Cardiac septum (tissue), 1 donor: ENCODE measurements at regions not wholly inside any gene's neighbourhood (a gene's known extent, or its start where the extent isn't known, plus 50 kb on each side); places are given as distances from the start of the nearest gene placed in this dataset.
A peak's percentile ranks its signal among the peaks of the same experiment; 100 is the strongest.

Source experiments
- DNase-seq: peaks from one replicate; pipeline ENCODE4 v3.0.0-alpha.2; 2020; ENCODE audit warnings: low spot score
- intact Hi-C: fragments of 100-400 bp; cut with DNase I; formaldehyde crosslinking; loops from one replicate; pipeline ENCODE4 v1.14.0; 2022
- donor health status: DM: no; HTN: no; CAD: no.

DNA sequence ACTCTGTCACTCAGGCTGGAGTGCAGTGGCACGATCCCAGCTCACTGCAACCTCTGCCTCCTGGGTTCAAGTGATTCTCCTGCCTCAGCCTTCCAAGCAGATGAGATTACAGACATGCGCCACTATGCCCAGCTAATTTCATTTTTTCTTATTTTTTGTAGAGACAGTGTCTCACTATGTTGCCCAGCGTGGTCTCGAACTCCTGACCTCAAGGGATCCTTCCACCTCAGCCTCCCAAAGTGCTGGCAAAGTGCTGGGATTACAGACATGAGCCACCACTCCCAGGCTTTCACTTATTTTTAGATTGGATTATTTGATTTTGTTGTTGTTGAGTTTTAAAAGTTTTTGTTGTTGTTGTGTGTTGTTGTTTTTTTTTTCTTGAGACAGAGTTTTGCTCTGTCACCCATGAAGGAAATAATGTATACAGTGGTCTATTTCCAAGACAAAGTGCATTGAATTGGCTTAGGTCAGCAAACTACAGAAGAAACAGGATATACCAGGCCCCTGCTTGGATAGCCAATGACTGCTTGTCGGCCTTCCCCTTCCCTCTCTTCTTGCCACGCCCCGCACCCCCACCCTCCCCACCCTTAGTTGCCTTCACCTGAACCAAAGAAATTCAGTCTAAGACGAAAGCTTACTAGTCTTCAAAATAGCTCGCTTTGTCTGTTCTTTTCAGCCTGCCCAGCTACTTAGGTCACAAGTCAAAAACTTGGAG lies 91.8 kb upstream of the CLDN5 start:
- intact Hi-C loops, result no loop called here
- no peak for DNase-seq

DNA sequence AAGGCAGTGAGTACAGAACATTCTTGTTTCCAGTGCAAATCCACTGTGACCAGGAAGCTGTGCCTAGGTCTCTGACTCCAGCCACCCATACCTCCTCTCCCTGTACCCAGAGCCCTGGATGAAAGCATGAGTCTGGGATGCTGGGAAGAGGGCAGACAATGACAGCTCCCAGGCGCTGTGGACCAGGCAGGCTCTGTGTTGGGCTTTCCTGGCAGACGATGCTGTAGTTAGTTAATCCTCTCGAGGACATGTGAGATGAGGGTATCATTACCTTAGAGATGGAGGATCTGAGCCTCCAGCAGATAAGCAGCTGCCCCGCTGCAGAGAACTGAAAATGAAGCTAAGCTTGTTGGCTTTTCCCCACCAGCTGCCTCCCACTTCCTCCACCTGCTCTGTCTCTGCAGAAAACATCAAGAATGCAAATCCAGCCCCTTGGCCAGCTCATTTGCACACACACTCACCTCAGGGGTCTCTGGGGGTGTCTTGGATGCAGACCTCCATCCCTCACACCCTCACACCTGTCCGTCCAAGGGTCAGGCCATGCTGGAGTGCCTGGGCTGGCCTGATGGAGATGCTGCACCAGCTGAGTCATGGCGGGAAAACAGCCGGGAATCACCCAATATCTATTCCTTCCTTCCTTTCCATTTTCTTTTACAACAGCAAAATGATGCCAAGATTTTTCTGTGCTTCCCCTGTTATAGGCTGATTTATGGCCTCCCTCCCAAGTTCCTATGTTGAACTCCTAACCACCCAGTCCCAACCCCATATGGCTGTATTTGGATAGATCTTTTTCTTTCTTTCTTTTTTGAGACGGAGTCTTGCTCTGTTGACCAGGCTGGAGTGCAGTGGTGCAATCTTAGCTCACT lies 94.9 kb upstream of the SEPTIN5 start:
- intact Hi-C loops, result no loop called here
- DNase-seq, result no peak

GRCh38 chr22:19620742-19621371 lies 93.4 kb upstream of the SEPTIN5 start:
- intact Hi-C loops, result no loop called here

GRCh38 chr22:19621373-19622060 lies 92.8 kb upstream of the SEPTIN5 start:
- no peak for DNase-seq
- intact Hi-C loops, result no loop called here

More at GRCh38 chr22:19620742-19621371, 93.4 kb upstream of the SEPTIN5 start:
- no peak for DNase-seq

- no peak for DNase-seq
- intact Hi-C loops, result no loop called here
These were observed 92.3 kb upstream of the SEPTIN5 start for GRCh38 chr22:19622061-19622441.

DNA sequence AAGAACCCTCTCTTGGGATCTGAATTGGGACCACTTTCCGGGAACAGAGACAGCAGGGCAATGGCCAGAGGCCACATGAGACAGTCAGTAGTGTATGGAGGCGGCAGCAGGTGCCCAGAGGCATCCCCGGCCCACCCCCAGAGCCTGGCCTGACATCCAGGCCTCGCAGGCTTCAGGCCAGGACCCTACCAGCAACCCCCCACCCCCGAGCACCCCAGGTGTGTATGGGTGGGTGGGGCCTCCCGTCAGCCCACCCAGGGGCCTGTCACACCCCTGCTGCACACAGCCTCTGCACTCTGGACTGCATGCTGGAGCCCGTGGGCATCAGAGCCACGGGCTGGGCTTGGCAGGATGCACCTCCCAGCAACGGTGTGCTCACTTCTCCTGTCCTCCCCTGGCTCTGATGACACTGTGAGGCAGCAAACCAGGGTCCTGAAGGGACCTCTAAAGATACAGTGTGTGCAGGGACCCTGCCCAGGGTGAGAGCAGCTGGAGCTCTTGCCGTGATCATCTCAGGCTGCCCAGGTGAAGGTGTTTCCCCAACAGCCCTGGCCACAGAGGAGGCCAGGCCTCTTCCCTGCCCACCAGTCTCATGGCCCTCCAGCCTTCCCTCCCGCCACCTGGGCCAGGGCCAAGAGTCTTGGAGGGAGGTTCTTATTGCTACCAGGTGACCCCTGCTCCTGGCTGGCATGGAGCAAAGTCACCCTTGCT lies 88.8 kb upstream of the SEPTIN5 start:
- intact Hi-C loops, result no loop called here

DNA sequence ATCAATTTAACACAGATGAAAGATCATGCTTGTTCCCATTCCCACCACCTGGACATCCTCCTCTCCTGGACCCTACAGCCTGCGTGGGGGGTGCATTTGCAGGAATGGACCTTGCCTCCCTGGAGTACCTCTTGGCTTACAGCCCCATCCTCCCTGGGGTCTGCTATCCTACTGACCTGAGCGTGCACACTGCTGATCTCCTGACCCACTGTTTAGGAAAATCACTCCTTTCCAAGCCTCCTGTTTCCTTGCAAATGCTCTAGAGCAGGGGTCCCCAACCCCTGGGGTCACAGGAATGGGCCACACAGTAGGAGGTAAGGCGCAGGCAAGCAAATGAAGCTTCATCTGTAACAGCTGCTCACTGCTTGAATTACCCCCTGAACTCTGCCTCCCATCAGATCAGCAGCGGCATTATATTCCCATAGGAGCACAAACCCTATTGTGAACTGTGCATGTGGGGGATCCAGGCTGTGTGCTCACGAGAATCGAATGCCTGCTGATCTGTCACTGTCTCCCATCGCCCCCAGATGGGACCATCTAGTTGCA lies 88.2 kb upstream of the SEPTIN5 start:
- intact Hi-C loops, result no loop called here
- DNase-seq, result no peak

More for the DNA sequence above, 88.8 kb upstream of the SEPTIN5 start:
- no peak for DNase-seq

DNA sequence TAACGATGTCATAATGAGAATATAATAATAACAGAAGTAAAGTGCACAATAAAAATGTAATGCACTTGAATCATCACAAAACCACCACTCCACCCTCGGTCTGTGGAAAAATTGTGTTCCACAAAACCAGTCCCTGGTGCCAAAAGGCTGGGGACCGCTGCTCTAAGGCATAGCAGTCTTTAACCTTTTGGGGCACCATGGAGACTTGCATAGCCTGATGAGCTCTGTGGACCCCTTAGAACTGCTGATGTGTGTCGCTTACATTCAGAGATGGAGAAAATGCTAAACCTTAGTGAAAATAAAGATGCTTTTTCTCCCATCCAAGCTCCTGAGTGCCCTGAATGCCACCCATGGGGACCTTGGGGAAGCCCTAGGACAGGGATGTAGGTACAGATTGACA lies 87.6 kb upstream of the SEPTIN5 start:
- intact Hi-C loops, result no loop called here
- no peak for DNase-seq

DNA sequence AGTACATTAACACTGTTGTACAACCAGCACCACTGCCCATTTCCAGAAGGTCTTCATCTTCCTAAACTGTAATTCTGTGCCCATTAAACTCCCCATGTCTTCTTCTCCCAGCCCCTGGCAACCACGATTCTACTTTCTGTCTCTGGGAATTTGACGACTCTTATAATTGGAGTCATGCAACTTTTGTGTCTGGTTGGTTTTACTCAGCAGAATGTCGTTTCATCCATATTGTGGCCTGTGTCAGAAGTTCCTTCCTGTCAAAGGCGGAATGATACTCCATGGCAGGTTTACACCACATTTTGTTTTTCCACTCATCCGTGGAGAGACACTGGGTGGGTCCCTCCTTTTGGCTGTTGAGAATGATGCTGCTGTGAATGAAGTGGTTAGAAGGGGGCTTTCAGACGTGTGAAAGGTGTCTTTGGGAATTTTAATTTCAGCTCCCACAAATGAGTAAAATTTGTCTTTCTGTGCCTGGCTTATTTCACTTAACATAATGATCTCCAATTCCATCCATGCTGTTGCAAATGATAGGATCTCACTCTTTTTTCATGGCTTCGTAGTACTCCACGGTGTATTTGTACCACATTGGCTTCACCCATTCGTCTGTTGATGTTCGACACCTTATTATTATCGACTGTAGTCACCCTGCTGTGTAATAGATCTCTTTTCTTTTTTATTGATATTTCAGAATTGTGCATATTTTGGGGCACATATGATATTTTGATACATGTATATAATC lies 86.1 kb upstream of the SEPTIN5 start:
- intact Hi-C loops, result no loop called here
- DNase-seq, result no peak

DNA sequence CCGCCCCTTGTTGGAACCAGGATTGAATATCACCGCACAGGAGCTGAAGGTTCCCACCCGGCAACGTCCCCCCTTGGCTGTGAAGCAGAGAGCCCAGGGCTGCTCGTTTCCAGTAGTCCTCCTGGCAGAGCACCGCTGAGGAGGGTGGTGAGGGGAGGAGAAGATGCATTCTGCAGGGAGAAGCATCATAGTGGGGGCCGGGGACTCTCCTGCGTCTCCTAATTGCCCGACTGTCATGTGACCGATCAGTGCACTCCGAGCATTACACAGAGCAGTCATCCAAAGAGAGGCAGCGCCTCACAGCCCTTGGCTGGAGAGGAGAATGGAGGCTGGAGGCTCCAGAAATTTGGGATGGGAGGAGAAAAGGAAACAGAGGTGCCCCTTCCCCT lies 85.0 kb upstream of the SEPTIN5 start:
- intact Hi-C loops, result no loop called here
- no peak for DNase-seq

GRCh38 chr22:19629720-19630419 lies 84.4 kb upstream of the SEPTIN5 start:
- intact Hi-C loops, result loop anchor here (5.0 to 10.0 kb wide), 2 partner anchors 133 to 485 kb away; partner anchors contain the start of gene ESS2
- peak; percentile 86 for DNase-seq

DNA sequence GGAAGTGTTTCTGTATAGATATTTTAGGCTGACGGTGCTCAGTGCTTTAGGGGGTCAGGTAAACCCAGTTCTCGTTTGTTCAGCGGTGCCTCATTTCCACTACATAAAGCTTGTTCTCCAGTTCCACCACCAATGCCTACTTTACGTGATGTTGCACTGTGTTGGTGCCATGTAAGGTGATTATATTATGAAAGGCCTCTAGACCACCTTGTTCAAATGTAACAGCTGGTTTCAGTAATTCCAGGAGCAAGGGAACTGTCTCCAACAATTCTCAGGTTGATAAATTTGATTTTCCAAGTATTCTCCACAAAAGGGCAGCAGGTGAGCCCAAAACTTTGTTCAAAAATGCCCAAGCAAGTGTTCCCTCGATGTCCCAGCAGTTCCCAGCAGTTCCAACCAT lies 83.7 kb upstream of the SEPTIN5 start:
- DNase-seq, result no peak
- intact Hi-C loops, result loop anchor here (5.0 to 10.0 kb wide), 2 partner anchors 133 to 486 kb away; partner anchors contain the start of gene ESS2

GRCh38 chr22:19631899-19632667 lies 82.2 kb upstream of the SEPTIN5 start:
- no peak for DNase-seq
- intact Hi-C loops, result loop anchor here (5.0 to 10.0 kb wide), 2 partner anchors 135 to 487 kb away; partner anchors contain the start of gene ESS2

GRCh38 chr22:19632668-19633148 lies 81.6 kb upstream of the SEPTIN5 start:
- intact Hi-C loops, result loop anchor here (5.0 to 10.0 kb wide), 2 partner anchors 135 to 488 kb away; partner anchors contain the start of gene ESS2
- DNase-seq, result no peak

DNA sequence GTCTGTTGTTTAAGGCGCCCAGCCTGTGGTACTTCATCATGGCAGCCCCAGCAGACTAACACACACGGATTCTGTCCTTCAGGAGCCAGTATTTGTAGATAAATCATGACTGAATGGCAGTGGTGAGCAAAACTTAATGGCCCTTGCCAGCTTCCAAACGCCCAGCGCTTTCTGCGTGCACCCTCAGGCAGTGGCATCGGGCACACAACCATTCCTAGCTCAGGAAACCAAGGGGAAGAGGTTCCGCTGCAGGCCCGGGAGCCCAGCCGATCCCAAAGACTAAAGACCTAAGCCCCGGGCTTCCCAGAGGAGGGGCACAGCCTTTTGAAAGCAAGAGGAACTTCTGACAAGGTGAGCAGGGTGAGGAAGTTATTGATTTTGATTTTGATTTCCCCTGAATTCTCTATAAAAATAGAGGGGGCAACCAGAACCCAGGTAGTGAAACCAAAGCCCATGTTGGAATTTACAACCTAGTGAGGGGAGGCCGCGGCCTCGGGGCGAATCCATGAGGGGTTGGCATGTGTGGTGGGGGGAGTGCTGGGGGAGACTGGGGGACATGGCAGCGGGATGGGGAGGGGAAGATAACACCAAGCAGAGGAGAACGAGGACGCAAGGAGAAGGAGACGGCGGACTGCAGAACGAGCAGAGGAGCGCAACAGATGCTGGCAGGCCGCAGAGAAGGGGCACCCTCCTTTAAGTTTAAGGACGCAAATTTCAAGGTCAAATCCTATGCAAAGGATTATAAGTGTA lies 79.9 kb upstream of the SEPTIN5 start:
- intact Hi-C loops, result loop anchor here (5.0 to 10.0 kb wide), 2 partner anchors 137 to 490 kb away; partner anchors contain the start of gene ESS2

DNA sequence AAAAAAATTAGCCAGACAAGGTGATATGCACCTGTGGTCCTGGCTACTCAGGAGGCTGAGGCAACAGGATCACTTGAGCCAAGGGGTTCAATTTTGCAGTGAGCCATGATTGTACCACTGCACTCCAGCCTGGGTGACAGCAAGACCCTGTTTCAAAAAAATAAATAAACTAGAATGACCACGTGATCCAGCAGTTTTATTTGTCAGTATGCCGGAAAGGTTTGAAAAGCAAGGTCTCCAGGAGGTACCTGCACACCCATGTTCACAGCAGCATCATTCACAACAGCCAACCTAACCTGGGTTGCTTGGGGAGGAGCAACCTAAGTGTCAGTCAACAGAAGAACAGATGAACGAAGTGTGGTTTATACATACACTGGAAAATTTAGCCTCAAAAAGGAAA lies 78.7 kb upstream of the SEPTIN5 start:
- DNase-seq, result no peak
- intact Hi-C loops, result loop anchor here (10.0 kb wide), 1 partner anchor 491 kb away; the partner anchor contains the start of gene ESS2

More for the DNA sequence above, 79.9 kb upstream of the SEPTIN5 start:
- DNase-seq, result no peak
